GM12878 (cell line): ENCODE measurements at regions not wholly inside any gene's neighbourhood (a gene's known extent, or its start where the extent isn't known, plus 50 kb on each side); places are given as distances from the start of the nearest gene placed in this dataset.

ENCODE experiments used
- ATAC-seq: fragments of 200-7000 bp; cut with Tn5 transposase; 3 replicates; pipeline ENCODE4 v1.9.1; 2020; ENCODE audit warnings: mild to moderate bottlenecking, moderate library complexity
- BruUV-seq: library from RNA; stranded (reverse); fragments of 400-500 nt; replicated peaks from 2 replicates; lab custom pipeline; 2021; lab: Mats Ljungman, UMichigan
- CTCF ChIA-PET: fragments of 300-600 bp; sonication (Branson Sonifier 250); formaldehyde crosslinking; extraction: SDS; loops from one replicate; lab custom pipeline; 2021; ENCODE audit warnings: inconsistent platforms; lab: Yijun Ruan, JAX
- POLR2A ChIA-PET: fragments of 350-600 bp; formaldehyde crosslinking; extraction: SDS; loops from one replicate; lab custom pipeline; 2021; ENCODE audit warnings: inconsistent platforms; lab: Charles Lee
- RAD21 ChIA-PET: fragments of 300-600 bp; sonication (Branson Sonifier 250); formaldehyde crosslinking; loops from one replicate; lab custom pipeline; 2023; ENCODE audit warnings: antibody characterized with exemption; ENCODE audit not compliant: unreplicated experiment; lab: Charles Lee
- SMC1A ChIA-PET: fragments of 300-600 bp; sonication (Branson Sonifier 250); formaldehyde crosslinking; loops from one replicate; lab custom pipeline; 2023; ENCODE audit not compliant: unreplicated experiment, uncharacterized antibody; lab: Charles Lee
- DNase-seq: peaks from one replicate; pipeline ENCODE4 v3.0.0-alpha.2; 2011; ENCODE audit warnings: low read depth, low spot score
- FAIRE-seq: peaks from 3 replicates; lab custom pipeline; 2011; peaks lifted over from hg19 to GRCh38; lab: Jason Lieb, UNC
- H2AFZ ChIP-seq: 2 replicates; pipeline ENCODE4 v1.6.0; 2011; ENCODE audit warnings: low read depth, low read length, control low read depth; ENCODE audit not compliant: control insufficient read depth
- H3K27ac ChIP-seq: 2 replicates; pipeline ENCODE4 v1.5.1; 2011; ENCODE audit warnings: control low read depth; ENCODE audit not compliant: control insufficient read depth, insufficient read depth
- H3K27me3 ChIP-seq, 2 experiments: replicated peaks in 1 of 2; 2 replicates each; pipeline versions ENCODE4 v1.6.0 to v1.6.1; 2011; ENCODE audit warnings: low read length in 1 of 2; ENCODE audit not compliant: control insufficient read depth in 2 of 2, insufficient read depth in 2 of 2
- H3K36me3 ChIP-seq, 2 experiments: 2 replicates each; pipeline ENCODE4 v1.5.1; 2011; ENCODE audit warnings: low read length in 1 of 2; ENCODE audit not compliant: control insufficient read depth in 2 of 2, insufficient read depth in 2 of 2
- H3K4me1 ChIP-seq: 2 replicates; pipeline ENCODE4 v1.6.1; 2011; ENCODE audit warnings: mild to moderate bottlenecking, low read length, moderate library complexity, mixed read lengths; ENCODE audit not compliant: control insufficient read depth, insufficient read depth
- H3K4me2 ChIP-seq: 2 replicates; pipeline ENCODE4 v1.6.0; 2011; ENCODE audit warnings: control low read depth; ENCODE audit not compliant: control insufficient read depth, insufficient read depth
- H3K4me3 ChIP-seq: fragments of 200-600 bp; sonication (generic); 2 replicates; pipeline ENCODE4 v1.5.1; 2016
- H3K79me2 ChIP-seq: 2 replicates; pipeline ENCODE4 v1.6.0; 2011; ENCODE audit warnings: low read length; ENCODE audit not compliant: control insufficient read depth, insufficient read depth
- H3K9ac ChIP-seq: 2 replicates; pipeline ENCODE4 v1.8.0; 2011; ENCODE audit warnings: low read length, control low read depth, mixed read lengths; ENCODE audit not compliant: control insufficient read depth, insufficient read depth
- H3K9me3 ChIP-seq: replicated peaks from 3 replicates; pipeline ENCODE4 v1.5.1; 2011; ENCODE audit warnings: mild to moderate bottlenecking, low read length; ENCODE audit not compliant: control insufficient read depth, insufficient read depth
- H4K20me1 ChIP-seq: 2 replicates; pipeline ENCODE4 v1.6.0; 2011; ENCODE audit not compliant: control insufficient read depth, insufficient read depth
- CBX3 ChIP-seq: fragments of 200-600 bp; sonication (generic); IDR thresholded peaks from 2 replicates; pipeline ENCODE4 v1.6.1; 2016; ENCODE audit warnings: low read depth, borderline replicate concordance
- EED ChIP-seq: sonication (generic); IDR thresholded peaks from 2 replicates; pipeline ENCODE4 v1.6.1; 2016; ENCODE audit warnings: antibody characterized with exemption, low read depth
- EGR1 ChIP-seq, 2 experiments: IDR thresholded peaks; 1 replicate in 1 of 2; 2 replicates in 1 of 2; pipeline ENCODE4 v1.6.1; 2011 to 2012; ENCODE audit warnings: low read depth in 2 of 2, low read length in 2 of 2, borderline replicate concordance in 1 of 2, mild to moderate bottlenecking in 1 of 2, moderate library complexity in 1 of 2
- ESRRA ChIP-seq: IDR thresholded peaks from 2 replicates; pipeline ENCODE4 v1.6.1; 2012; ENCODE audit warnings: mild to moderate bottlenecking, low read length, improper control_type of control experiment
- IKZF2 ChIP-seq, 2 experiments: fragments of 450-650 bp; IDR thresholded peaks; 2 replicates each; pipeline ENCODE4 v1.6.1; 2017; ENCODE audit warnings: mild to moderate bottlenecking in 2 of 2, moderate library complexity in 2 of 2
- JUNB ChIP-seq: IDR thresholded peaks from 2 replicates; pipeline ENCODE4 v1.6.1; 2016; ENCODE audit warnings: antibody characterized with exemption, mild to moderate bottlenecking
- KAT2A ChIP-seq: conservative IDR thresholded peaks from 2 replicates; pipeline ENCODE4 v1.6.1; 2011; ENCODE audit warnings: low read depth, low read length; ENCODE audit not compliant: control insufficient read depth
- KDM1A ChIP-seq: fragments of 200-600 bp; sonication (generic); IDR thresholded peaks from 2 replicates; pipeline ENCODE4 v1.6.1; 2016; ENCODE audit warnings: borderline replicate concordance
- MTA3 ChIP-seq: IDR thresholded peaks from 2 replicates; pipeline ENCODE4 v1.6.1; 2012; ENCODE audit warnings: low read length, inconsistent platforms, borderline replicate concordance
- REST ChIP-seq: IDR thresholded peaks from 2 replicates; pipeline ENCODE4 v1.6.1; 2012; ENCODE audit warnings: mild to moderate bottlenecking, low read depth, low read length
- TCF3 ChIP-seq: IDR thresholded peaks from 2 replicates; pipeline ENCODE4 v1.6.1; 2012; ENCODE audit warnings: low read depth, mild to moderate bottlenecking, low read length, borderline replicate concordance; ENCODE audit not compliant: insufficient read depth
- ZBED1 ChIP-seq: IDR thresholded peaks from 2 replicates; pipeline ENCODE4 v1.6.1; 2016; ENCODE audit warnings: borderline replicate concordance
- ZNF217 ChIP-seq: fragments of 450-650 bp; IDR thresholded peaks from 2 replicates; pipeline ENCODE4 v1.6.1; 2017; ENCODE audit warnings: antibody characterized with exemption, mild to moderate bottlenecking
- ZNF687 ChIP-seq: fragments of 450-650 bp; IDR thresholded peaks from 2 replicates; pipeline ENCODE4 v1.6.1; 2017; ENCODE audit warnings: mild to moderate bottlenecking, moderate library complexity
- WGBS: methylation state at CpG from one replicate; pipeline ENCODE4 v1.1.6; 2016; ENCODE audit warnings: low lambda C conversion rate; ENCODE audit not compliant: insufficient replicate concordance, insufficient coverage; ENCODE audit errors: missing lambda C conversion rate; 5-methylcytosine and 5-hydroxymethylcytosine counted together
- in situ Hi-C: fragments of 300-500 bp; cut with MboI; formaldehyde crosslinking; loops from 9 replicates; pipeline ENCODE4 v1.14.3; 2018; ENCODE audit warnings: mixed read lengths
- intact Hi-C: fragments of 100-400 bp; cut with micrococcal nuclease; formaldehyde crosslinking; loops from one replicate; pipeline ENCODE4 v1.14.2; 2022; ENCODE audit not compliant: unreplicated experiment

GRCh38 chr14:65312859-65313258 is 99.7 kb upstream of the FUT8 start (continued):
- TF ChIP-seq REST (no peak), EED (peak; percentile 25; the same call in 1 of the 2 replicates)

GRCh38 chr14:65318636-65319506 is 93.7 kb upstream of the FUT8 start:
- ATAC-seq: peak; percentile 74
- CTCF ChIA-PET: interaction anchor here (0.7 to 7.0 kb wide), 12 partner anchors 8 to 95 kb away, joined by 3 to 67 read pairs (median 12); partner anchors contain the start of gene FUT8
- TF ChIP-seq IKZF2 (IDR thresholded peaks at IDR 0.05) (peak; percentile 74 to 78), KDM1A (no peak), ZBED1 (0 out of 2 replicates have a peak, but pooled peaks have one; percentile 52), TCF3 (no peak), ESRRA (no peak), EGR1 (IDR thresholded peaks at IDR 0.05; ENCODE audit: borderline replicate concordance in 1 of 2, low read depth in 2 of 2, low read length in 2 of 2) (no peak), JUNB (0 out of 2 replicates have a peak, but pooled peaks have one; percentile 21), MTA3 (peak; percentile 48; the same call in 1 of the 2 replicates), ZNF687 (no peak), CBX3 (no peak), KAT2A (no peak), ZNF217 (peak; percentile 23; the same call in 1 of the 2 replicates)

More at GRCh38 chr14:65318636-65319506, 93.7 kb upstream of the FUT8 start:
- H4K20me1 ChIP-seq: no peaks in the 10 kb centered on the region
- in situ Hi-C loops (no loop called here), intact Hi-C loops (loop anchor here (1.0 kb wide), 2 partner anchors 36 to 93 kb away; partner anchors contain the start of gene FUT8)
- peaks cover 62% of the 10 kb centered on the region for H3K4me1 ChIP-seq
- H3K79me2 ChIP-seq: peaks cover 39% of the 10 kb centered on the region
- ChIA-PET POLR2A (interaction anchor here (0.7 to 9.6 kb wide), 11 partner anchors 13 to 1192 kb away, joined by 3 to 223 read pairs (median 5); partner anchors contain the start of gene FUT8), RAD21 (interaction anchor here (0.5 to 9.4 kb wide), 17 partner anchors 8 to 1777 kb away, joined by 3 to 272 read pairs (median 4); partner anchors contain the start of gene FUT8), SMC1A (interaction anchor here (0.6 to 10.6 kb wide), 22 partner anchors 8 to 160 kb away, joined by 3 to 391 read pairs (median 4); partner anchors contain the start of gene FUT8)
- peak overlapping the region; percentile 94 for H3K27ac ChIP-seq
- FAIRE-seq (peak; percentile 35), DNase-seq (peak; percentile 80)
- H3K36me3 ChIP-seq: no peaks in the 10 kb centered on the region
- H3K4me3 ChIP-seq: peak overlapping the region; percentile 66
- H3K4me2 ChIP-seq: peak overlapping the region; percentile 92
- WGBS: 13% methylated on average over 7 of the region's 7 CpGs
- peaks cover 5% of the 10 kb centered on the region; the same call in 2 of the 3 replicates for H3K9me3 ChIP-seq
- no peak overlapping the region for H2AFZ ChIP-seq
- BruUV-seq: no TSS peak
- peak overlapping the region; percentile 89 for H3K9ac ChIP-seq
- H3K27me3 ChIP-seq: no peaks in the 10 kb centered on the region
